Kidney capillary endothelial cell (primary cell): ENCODE measurements at regions not wholly inside any gene's neighbourhood (a gene's known extent, or its start where the extent isn't known, plus 50 kb on each side); places are given as distances from the start of the nearest gene placed in this dataset.
"Not testable (repeated sequence)": the region's sequence is repeated elsewhere in the genome, so short reads cannot be mapped to it uniquely, and the experiment has no call there.

Experiments
- DNase-seq: peaks from one replicate; pipeline ENCODE4 v3.0.0-alpha.2; 2018; ENCODE audit warnings: low spot score

GRCh38 chr19:29054886-29055675, 157.9 kb downstream of the UQCRFS1 start:
- DNase-seq, result no peak

GRCh38 chr19:29048873-29049272, 164.1 kb downstream of the UQCRFS1 start:
- no peak for DNase-seq

- no peak for DNase-seq
Measured at GRCh38 chr19:29045679-29046254, 167.2 kb downstream of the UQCRFS1 start.

- DNase-seq, result no peak
Measured at GRCh38 chr19:29044037-29044436, 168.9 kb downstream of the UQCRFS1 start.

- DNase-seq, result no peak
Measured at GRCh38 chr19:29042450-29042849, 170.5 kb downstream of the UQCRFS1 start.

- DNase-seq, result no peak
Measured at GRCh38 chr19:29040951-29041350, 172.0 kb downstream of the UQCRFS1 start.

- no peak for DNase-seq
Measured at GRCh38 chr19:29040292-29040691, 172.7 kb downstream of the UQCRFS1 start.

GRCh38 chr19:29039036-29039435, 173.9 kb downstream of the UQCRFS1 start:
- not testable (repeated sequence) for DNase-seq

GRCh38 chr19:29031216-29031615, 181.7 kb downstream of the UQCRFS1 start:
- DNase-seq, result no peak

GRCh38 chr19:29029268-29029958, 183.5 kb downstream of the UQCRFS1 start:
- DNase-seq, result no peak

GRCh38 chr19:29022599-29022998, 190.4 kb downstream of the UQCRFS1 start:
- no peak for DNase-seq

- no peak for DNase-seq
Measured at GRCh38 chr19:29022165-29022564, 190.8 kb downstream of the UQCRFS1 start.

- no peak for DNase-seq
Measured at GRCh38 chr19:29021232-29021916, 191.6 kb downstream of the UQCRFS1 start.

GRCh38 chr19:29019403-29019802, 193.5 kb downstream of the UQCRFS1 start:
- DNase-seq, result no peak

- DNase-seq, result no peak
Measured at GRCh38 chr19:29018542-29018941, 194.4 kb downstream of the UQCRFS1 start.

GRCh38 chr19:29017788-29018187, 195.2 kb downstream of the UQCRFS1 start:
- DNase-seq, result no peak

GRCh38 chr19:29016926-29017760, 195.8 kb downstream of the UQCRFS1 start:
- DNase-seq, result no peak

- no peak for DNase-seq
Measured at GRCh38 chr19:29016353-29016752, 196.6 kb downstream of the UQCRFS1 start.

GRCh38 chr19:29015569-29015968, 197.4 kb downstream of the UQCRFS1 start:
- DNase-seq, result no peak

GRCh38 chr19:29014857-29015436, 198.0 kb downstream of the UQCRFS1 start:
- no peak for DNase-seq

GRCh38 chr19:29013988-29014387, 199.0 kb downstream of the UQCRFS1 start:
- DNase-seq, result no peak
